Brain microvascular endothelial cell (primary cell): ENCODE measurements at regions not wholly inside any gene's neighbourhood (a gene's known extent, or its start where the extent isn't known, plus 50 kb on each side); places are given as distances from the start of the nearest gene placed in this dataset.

Experiments
- DNase-seq: peaks from one replicate; pipeline ENCODE4 v3.0.0-alpha.2; 2020
- H3K27ac ChIP-seq: fragments of 250-450 bp; sonication (Bioruptor Pico); 2 replicates; pipeline ENCODE4 v1.5.1; 2020; ENCODE audit warnings: mild to moderate bottlenecking, moderate library complexity
- H3K27me3 ChIP-seq: fragments of 250-450 bp; sonication (Bioruptor Pico); replicated peaks from 2 replicates; pipeline ENCODE4 v1.5.1; 2020; ENCODE audit warnings: mild to moderate bottlenecking
- H3K36me3 ChIP-seq: fragments of 250-450 bp; sonication (Bioruptor Pico); replicated peaks from 2 replicates; pipeline ENCODE4 v1.5.1; 2020; ENCODE audit warnings: mild to moderate bottlenecking
- H3K4me3 ChIP-seq: 2 replicates; pipeline ENCODE4 v1.5.1; 2011; ENCODE audit warnings: low read depth, mild to moderate bottlenecking, control low read depth, low read length, moderate library complexity
- in situ Hi-C: cut with HindIII; loops from 2 replicates; pipeline ENCODE4 v1.10.0; 2017; ENCODE audit warnings: low sequenced_read_pairs, low pct_ligation_motif_present
- TF ChIP-seq, protein P1 (sequence below): IDR thresholded peaks from 2 replicates; pipeline ENCODE4 v1.5.1; 2011; ENCODE audit warnings: low read depth, mild to moderate bottlenecking, moderate library complexity, low read length, control low read depth, inconsistent platforms; ENCODE audit errors: missing control alignments

DNA sequence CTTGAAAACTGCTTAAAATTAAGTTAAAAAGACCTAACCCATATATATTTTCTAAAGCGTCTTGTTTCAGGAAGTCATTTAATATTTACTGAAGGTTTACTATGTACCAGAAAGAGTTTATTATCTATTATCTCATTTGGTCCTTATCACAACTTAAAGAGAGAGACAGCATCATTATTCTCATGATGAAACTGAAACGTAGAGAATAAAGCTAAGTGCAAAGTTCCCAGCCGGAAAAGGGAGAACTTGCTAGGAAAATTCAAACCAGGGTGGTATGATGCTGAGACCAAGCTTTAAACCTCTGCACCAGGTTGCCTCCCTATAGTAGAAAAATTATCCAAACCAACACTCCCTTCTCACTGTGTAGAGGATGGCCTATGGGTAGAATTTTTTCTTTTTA is 207.7 kb upstream of the BMPER start:
- no peak for DNase-seq
- TF ChIP-seq, protein P1, sequence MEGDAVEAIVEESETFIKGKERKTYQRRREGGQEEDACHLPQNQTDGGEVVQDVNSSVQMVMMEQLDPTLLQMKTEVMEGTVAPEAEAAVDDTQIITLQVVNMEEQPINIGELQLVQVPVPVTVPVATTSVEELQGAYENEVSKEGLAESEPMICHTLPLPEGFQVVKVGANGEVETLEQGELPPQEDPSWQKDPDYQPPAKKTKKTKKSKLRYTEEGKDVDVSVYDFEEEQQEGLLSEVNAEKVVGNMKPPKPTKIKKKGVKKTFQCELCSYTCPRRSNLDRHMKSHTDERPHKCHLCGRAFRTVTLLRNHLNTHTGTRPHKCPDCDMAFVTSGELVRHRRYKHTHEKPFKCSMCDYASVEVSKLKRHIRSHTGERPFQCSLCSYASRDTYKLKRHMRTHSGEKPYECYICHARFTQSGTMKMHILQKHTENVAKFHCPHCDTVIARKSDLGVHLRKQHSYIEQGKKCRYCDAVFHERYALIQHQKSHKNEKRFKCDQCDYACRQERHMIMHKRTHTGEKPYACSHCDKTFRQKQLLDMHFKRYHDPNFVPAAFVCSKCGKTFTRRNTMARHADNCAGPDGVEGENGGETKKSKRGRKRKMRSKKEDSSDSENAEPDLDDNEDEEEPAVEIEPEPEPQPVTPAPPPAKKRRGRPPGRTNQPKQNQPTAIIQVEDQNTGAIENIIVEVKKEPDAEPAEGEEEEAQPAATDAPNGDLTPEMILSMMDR = no peak
- Histone ChIP-seq H3K27ac (no peak overlapping the region), H3K4me3 (no peak overlapping the region), H3K27me3 (no peaks in the 10 kb centered on the region), H3K36me3 (no peaks in the 10 kb centered on the region)
- in situ Hi-C loops = no loop called here

GRCh38 chr7:33698041-33698440 is 207.3 kb upstream of the BMPER start:
- H3K27me3 ChIP-seq = no peaks in the 10 kb centered on the region
- no peaks in the 10 kb centered on the region for H3K36me3 ChIP-seq
- DNase-seq = no peak
- no peak overlapping the region for H3K4me3 ChIP-seq
- in situ Hi-C loops = no loop called here
- TF ChIP-seq, protein P1 = no peak
- H3K27ac ChIP-seq = no peak overlapping the region

DNA sequence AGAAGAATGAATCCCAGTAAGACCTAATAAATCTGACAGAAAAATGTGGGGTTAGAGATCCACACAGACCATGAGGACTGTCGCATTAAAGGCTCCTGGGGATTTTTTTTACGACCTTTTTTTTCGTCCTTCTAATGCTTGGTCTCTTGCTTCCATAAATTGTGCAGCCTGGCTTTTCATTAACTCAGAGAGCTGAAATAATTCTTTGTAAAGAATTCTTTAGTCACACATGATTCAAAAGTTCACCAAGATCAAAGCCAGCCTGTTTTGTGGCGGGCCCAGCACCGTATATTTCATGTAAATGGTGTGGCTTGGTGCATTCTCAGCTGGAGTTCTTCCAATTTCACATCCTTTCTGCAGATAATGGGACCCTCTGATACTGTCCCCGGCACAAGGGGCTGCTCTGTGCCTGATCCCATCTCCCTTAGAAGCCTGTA is 206.6 kb upstream of the BMPER start:
- no peak for DNase-seq
- TF ChIP-seq, protein P1 = no peak
- no peaks in the 10 kb centered on the region for H3K36me3 ChIP-seq
- in situ Hi-C loops = no loop called here
- H3K27me3 ChIP-seq = no peaks in the 10 kb centered on the region
- no peak overlapping the region for H3K4me3 ChIP-seq
- no peak overlapping the region for H3K27ac ChIP-seq

DNA sequence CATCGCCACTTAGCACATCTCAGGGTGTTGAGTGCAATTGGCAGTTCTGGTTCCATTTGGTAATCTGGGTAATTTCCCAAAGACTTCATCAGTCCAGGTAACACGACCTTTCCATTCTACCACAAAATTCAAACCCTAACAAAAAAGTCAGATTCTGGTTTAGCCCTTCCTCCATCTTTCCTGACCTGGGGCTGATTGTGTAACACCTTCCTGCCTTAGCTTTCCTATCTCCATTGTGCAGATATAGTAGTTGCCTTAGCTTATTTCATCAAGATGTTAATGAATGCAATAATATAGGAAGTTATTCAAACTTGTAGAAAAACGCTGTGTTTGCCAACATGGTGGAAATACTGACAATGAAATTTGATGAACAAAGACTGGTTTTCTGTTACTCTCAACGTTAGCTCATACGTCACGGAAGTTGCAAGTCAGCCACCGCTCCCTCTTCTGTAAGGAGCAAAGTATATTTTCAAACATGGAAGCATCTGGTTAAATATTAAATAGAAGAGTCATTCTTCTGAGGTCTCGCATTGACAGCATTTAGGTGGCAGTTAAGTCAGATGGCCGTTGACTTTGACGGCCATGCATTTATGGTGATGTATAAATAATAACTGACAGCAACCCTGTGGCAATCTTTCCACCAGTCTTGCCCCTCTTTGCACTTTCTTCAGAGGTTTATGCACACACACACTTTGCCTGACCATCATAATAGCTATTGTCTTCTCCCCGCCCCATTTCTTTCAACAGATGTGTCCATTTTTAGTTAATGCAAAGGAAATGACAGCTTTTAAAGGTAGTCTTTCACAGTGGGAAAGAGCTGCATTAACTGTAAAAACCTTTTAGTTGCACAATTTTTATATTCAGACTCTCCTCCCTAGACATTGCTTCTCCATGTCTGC is 205.1 kb upstream of the BMPER start:
- Histone ChIP-seq H3K4me3 (no peak overlapping the region), H3K36me3 (no peaks in the 10 kb centered on the region), H3K27ac (no peak overlapping the region), H3K27me3 (no peaks in the 10 kb centered on the region)
- in situ Hi-C loops = no loop called here
- no peak for DNase-seq
- TF ChIP-seq, protein P1 = no peak

DNA sequence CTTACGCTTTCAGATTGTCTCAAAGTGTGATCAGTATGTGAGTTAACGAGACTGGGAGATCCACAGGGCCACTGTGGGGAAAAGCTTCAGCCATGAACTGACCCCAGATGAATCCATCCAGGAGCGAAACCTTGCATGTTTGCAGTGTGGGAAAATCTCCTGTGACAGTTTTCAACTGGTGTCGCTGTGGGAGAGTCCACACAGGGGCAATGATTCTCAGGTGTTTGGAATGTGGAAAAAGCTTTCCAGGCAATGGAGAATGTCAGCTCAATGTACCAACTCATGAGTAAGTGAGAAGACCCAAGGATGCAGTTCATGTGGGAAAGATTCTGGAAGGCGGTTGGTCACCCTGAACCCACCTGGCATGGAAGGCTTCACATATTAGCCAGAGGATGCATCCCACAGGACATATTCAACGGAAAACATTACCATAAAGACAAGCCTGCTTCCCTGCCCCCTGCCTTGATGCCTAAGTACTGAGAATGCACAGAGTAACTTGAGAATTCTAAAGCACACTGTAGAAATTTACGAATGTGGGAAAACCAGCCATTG is 204.1 kb upstream of the BMPER start:
- no peak overlapping the region for H3K4me3 ChIP-seq
- DNase-seq = no peak
- TF ChIP-seq, protein P1 = no peak
- no peaks in the 10 kb centered on the region for H3K27me3 ChIP-seq
- in situ Hi-C loops = no loop called here
- H3K36me3 ChIP-seq = no peaks in the 10 kb centered on the region
- H3K27ac ChIP-seq = no peak overlapping the region
